Stimulated activated CD4-positive, alpha-beta T cell treated with anti-CD3 and anti-CD28 coated beads, Interleukin-12 subunit alpha, Interleukin-12 subunit beta, amount 100 ng/mL, for 48 hours (primary cell): ENCODE measurements at regions not wholly inside any gene's neighbourhood (a gene's known extent, or its start where the extent isn't known, plus 50 kb on each side); places are given as distances from the start of the nearest gene placed in this dataset.
"Not testable (repeated sequence)": the region's sequence is repeated elsewhere in the genome, so short reads cannot be mapped to it uniquely, and the experiment has no call there.

ENCODE experiments used
- DNase-seq, 3 donors: peaks; one replicate each; pipeline ENCODE4 v3.0.0-alpha.2; 2020; ENCODE audit warnings: low read depth in 2 of 3, low spot score in 1 of 3

GRCh38 chrX:45445745-45446412, 245.2 kb upstream of the DIPK2B start:
- DNase-seq, result no peak

GRCh38 chrX:45437186-45437585, 236.5 kb upstream of the DIPK2B start:
- DNase-seq, result no peak

GRCh38 chrX:45435481-45435880, 234.8 kb upstream of the DIPK2B start:
- no peak for DNase-seq

GRCh38 chrX:45434231-45434630, 233.6 kb upstream of the DIPK2B start:
- no peak for DNase-seq

GRCh38 chrX:45428831-45429230, 228.2 kb upstream of the DIPK2B start:
- DNase-seq, result no peak

- no peak for DNase-seq
Observed at GRCh38 chrX:45424326-45424725, 223.7 kb upstream of the DIPK2B start.

GRCh38 chrX:45422216-45422925, 221.7 kb upstream of the DIPK2B start:
- DNase-seq, result no peak

- DNase-seq, result no peak
Observed at GRCh38 chrX:45421806-45422205, 221.1 kb upstream of the DIPK2B start.

GRCh38 chrX:45404206-45404605, 203.5 kb upstream of the DIPK2B start:
- no peak for DNase-seq

GRCh38 chrX:45401923-45402322, 201.2 kb upstream of the DIPK2B start:
- no peak for DNase-seq

GRCh38 chrX:45400951-45401725, 200.5 kb upstream of the DIPK2B start:
- DNase-seq, result not testable (repeated sequence)

- no peak for DNase-seq
Observed at GRCh38 chrX:45400027-45400779, 199.5 kb upstream of the DIPK2B start.

GRCh38 chrX:45385757-45386156, 185.1 kb upstream of the DIPK2B start:
- DNase-seq, result no peak

- DNase-seq, result no peak
Observed at GRCh38 chrX:45381841-45382240, 181.2 kb upstream of the DIPK2B start.

- DNase-seq, result no peak
Observed at GRCh38 chrX:45381366-45381765, 180.7 kb upstream of the DIPK2B start.

GRCh38 chrX:45379236-45379635, 178.6 kb upstream of the DIPK2B start:
- no peak for DNase-seq

GRCh38 chrX:45372151-45372550, 171.5 kb upstream of the DIPK2B start:
- no peak for DNase-seq

GRCh38 chrX:45368705-45369104, 168.0 kb upstream of the DIPK2B start:
- DNase-seq, result no peak

- DNase-seq, result no peak
Observed at GRCh38 chrX:45363596-45363995, 162.9 kb upstream of the DIPK2B start.

- no peak for DNase-seq
Observed at GRCh38 chrX:45360571-45360970, 159.9 kb upstream of the DIPK2B start.

- no peak for DNase-seq
Observed at GRCh38 chrX:45358392-45358791, 157.7 kb upstream of the DIPK2B start.
